Liver (tissue), 8 donors: ENCODE measurements at regions not wholly inside any gene's neighbourhood (a gene's known extent, or its start where the extent isn't known, plus 50 kb on each side); places are given as distances from the start of the nearest gene placed in this dataset.

ENCODE experiments used
- DNase-seq: peaks from one replicate; pipeline ENCODE4 v3.0.0-alpha.2; 2017; ENCODE audit warnings: low spot score
- H3K27ac ChIP-seq, 2 donors: one replicate each; pipeline ENCODE4 v1.7.0; 2013; ENCODE audit warnings: inconsistent platforms in 2 of 2, low read length in 2 of 2, control low read depth in 1 of 2, low read depth in 1 of 2, mild to moderate bottlenecking in 1 of 2
- H3K27me3 ChIP-seq, 4 donors: one replicate each; pipeline versions ENCODE4 v1.6.1 to v1.7.0; 2013; ENCODE audit warnings: low read length in 3 of 4, inconsistent platforms in 1 of 4, mild to moderate bottlenecking in 1 of 4, moderate library complexity in 1 of 4; ENCODE audit not compliant: control insufficient read depth in 4 of 4, insufficient read depth in 4 of 4
- H3K36me3 ChIP-seq, 4 donors: one replicate each; pipeline versions ENCODE4 v1.6.1 to v1.7.0; 2013; ENCODE audit warnings: low read length in 3 of 4, mild to moderate bottlenecking in 3 of 4, low read depth in 1 of 4, moderate library complexity in 1 of 4; ENCODE audit not compliant: control insufficient read depth in 4 of 4, insufficient read depth in 3 of 4
- H3K4me1 ChIP-seq, 4 donors: one replicate each; pipeline versions ENCODE4 v1.6.1 to v1.7.0; 2013; ENCODE audit warnings: low read length in 3 of 4, mild to moderate bottlenecking in 3 of 4, moderate library complexity in 1 of 4; ENCODE audit not compliant: control insufficient read depth in 4 of 4, insufficient read depth in 4 of 4
- H3K4me3 ChIP-seq, 3 donors: one replicate each; pipeline versions ENCODE4 v1.6.1 to v1.7.0; 2013; ENCODE audit warnings: low read length in 3 of 3, control low read depth in 1 of 3, low read depth in 1 of 3, mild to moderate bottlenecking in 1 of 3
- H3K9ac ChIP-seq, 2 donors: one replicate each; pipeline ENCODE4 v1.7.0; 2013; ENCODE audit warnings: low read length in 2 of 2, mild to moderate bottlenecking in 2 of 2, moderate library complexity in 2 of 2, control low read depth in 1 of 2, low read depth in 1 of 2
- H3K9me3 ChIP-seq, 4 donors: one replicate each; pipeline versions ENCODE4 v1.6.1 to v1.7.0; 2013; ENCODE audit warnings: low read length in 3 of 4; ENCODE audit not compliant: control insufficient read depth in 4 of 4
- ATF3 ChIP-seq: IDR thresholded peaks from 2 replicates; pipeline ENCODE4 v1.6.1; 2016; ENCODE audit warnings: antibody characterized with exemption
- EGR1 ChIP-seq, 2 donors: IDR thresholded peaks; 2 replicates each; pipeline ENCODE4 v1.6.1; 2016 to 2018; ENCODE audit warnings: antibody characterized with exemption in 2 of 2, low read depth in 2 of 2
- FOXA2 ChIP-seq: IDR thresholded peaks from 2 replicates; pipeline ENCODE4 v1.6.1; 2016; ENCODE audit warnings: antibody characterized with exemption
- GABPA ChIP-seq, 2 donors: IDR thresholded peaks in 1 of 2; conservative IDR thresholded peaks in 1 of 2; 2 replicates each; pipeline ENCODE4 v1.6.1; 2016; ENCODE audit warnings: antibody characterized with exemption in 2 of 2, mild to moderate bottlenecking in 1 of 2, moderate library complexity in 1 of 2
- HNF4A ChIP-seq, 2 donors: conservative IDR thresholded peaks; 2 replicates each; pipeline ENCODE4 v1.6.1; 2016; ENCODE audit warnings: antibody characterized with exemption in 2 of 2, mild to moderate bottlenecking in 2 of 2
- MAX ChIP-seq: IDR thresholded peaks from 2 replicates; pipeline ENCODE4 v1.6.1; 2016; ENCODE audit warnings: antibody characterized with exemption
- NR2F2 ChIP-seq: IDR thresholded peaks from 2 replicates; pipeline ENCODE4 v1.6.1; 2016; ENCODE audit warnings: antibody characterized with exemption
- RAD21 ChIP-seq, 2 donors: IDR thresholded peaks; 2 replicates each; pipeline ENCODE4 v1.6.1; 2016; ENCODE audit warnings: antibody characterized with exemption in 2 of 2, mild to moderate bottlenecking in 2 of 2
- RXRA ChIP-seq, 2 donors: IDR thresholded peaks; 2 replicates each; pipeline ENCODE4 v1.6.1; 2017 to 2018; ENCODE audit warnings: antibody characterized with exemption in 2 of 2, mild to moderate bottlenecking in 1 of 2
- WGBS: extraction: QIAGEN DNeasy Blood & Tissue Kit; methylation state at CpG from one replicate; pipeline ENCODE4 v1.1.7; 2013; 5-methylcytosine and 5-hydroxymethylcytosine counted together
- TF ChIP-seq, protein P1 (sequence below): IDR thresholded peaks from 2 replicates; pipeline ENCODE4 v1.6.1; 2016; ENCODE audit warnings: antibody characterized with exemption, mild to moderate bottlenecking
- TF ChIP-seq, protein P2 (sequence below): fragments of 150-350 bp; IDR thresholded peaks from 2 replicates; pipeline ENCODE4 v1.5.1; 2017; ENCODE audit warnings: improper control_type of control experiment, low read depth, low read length; ENCODE audit not compliant: missing input control
- donor health status: healthy.
- donor health status: healthy.
- donor health status: healthy.
- donor health status: healthy.
- donor health status: healthy.

GRCh38 chr9:117974108-117974507 lies 269.9 kb downstream of the TLR4 start (continued):
- TF ChIP-seq RAD21 (IDR thresholded peaks at IDR 0.05) (no peak), EGR1 (IDR thresholded peaks at IDR 0.05; ENCODE audit: low read depth in 2 of 2) (no peak), FOXA2 (no peak)
- TF ChIP-seq, protein P1, sequence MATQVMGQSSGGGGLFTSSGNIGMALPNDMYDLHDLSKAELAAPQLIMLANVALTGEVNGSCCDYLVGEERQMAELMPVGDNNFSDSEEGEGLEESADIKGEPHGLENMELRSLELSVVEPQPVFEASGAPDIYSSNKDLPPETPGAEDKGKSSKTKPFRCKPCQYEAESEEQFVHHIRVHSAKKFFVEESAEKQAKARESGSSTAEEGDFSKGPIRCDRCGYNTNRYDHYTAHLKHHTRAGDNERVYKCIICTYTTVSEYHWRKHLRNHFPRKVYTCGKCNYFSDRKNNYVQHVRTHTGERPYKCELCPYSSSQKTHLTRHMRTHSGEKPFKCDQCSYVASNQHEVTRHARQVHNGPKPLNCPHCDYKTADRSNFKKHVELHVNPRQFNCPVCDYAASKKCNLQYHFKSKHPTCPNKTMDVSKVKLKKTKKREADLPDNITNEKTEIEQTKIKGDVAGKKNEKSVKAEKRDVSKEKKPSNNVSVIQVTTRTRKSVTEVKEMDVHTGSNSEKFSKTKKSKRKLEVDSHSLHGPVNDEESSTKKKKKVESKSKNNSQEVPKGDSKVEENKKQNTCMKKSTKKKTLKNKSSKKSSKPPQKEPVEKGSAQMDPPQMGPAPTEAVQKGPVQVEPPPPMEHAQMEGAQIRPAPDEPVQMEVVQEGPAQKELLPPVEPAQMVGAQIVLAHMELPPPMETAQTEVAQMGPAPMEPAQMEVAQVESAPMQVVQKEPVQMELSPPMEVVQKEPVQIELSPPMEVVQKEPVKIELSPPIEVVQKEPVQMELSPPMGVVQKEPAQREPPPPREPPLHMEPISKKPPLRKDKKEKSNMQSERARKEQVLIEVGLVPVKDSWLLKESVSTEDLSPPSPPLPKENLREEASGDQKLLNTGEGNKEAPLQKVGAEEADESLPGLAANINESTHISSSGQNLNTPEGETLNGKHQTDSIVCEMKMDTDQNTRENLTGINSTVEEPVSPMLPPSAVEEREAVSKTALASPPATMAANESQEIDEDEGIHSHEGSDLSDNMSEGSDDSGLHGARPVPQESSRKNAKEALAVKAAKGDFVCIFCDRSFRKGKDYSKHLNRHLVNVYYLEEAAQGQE: no peak

- no peaks in the 10 kb centered on the region for H3K36me3 ChIP-seq
- WGBS: 94% methylated on average over 2 of the region's 2 CpGs
- H3K9me3 ChIP-seq: no peaks in the 10 kb centered on the region
- no peak overlapping the region for H3K9ac ChIP-seq
- TF ChIP-seq, protein P1: no peak
- TF ChIP-seq ATF3 (no peak), RAD21 (IDR thresholded peaks at IDR 0.05) (no peak), GABPA (IDR thresholded peaks at IDR 0.05 in 1 of 2, conservative IDR thresholded peaks at IDR 0.05 in 1 of 2) (no peak), NR2F2 (no peak), HNF4A (conservative IDR thresholded peaks at IDR 0.05) (no peak), RXRA (IDR thresholded peaks at IDR 0.05) (no peak), MAX (no peak)
- TF ChIP-seq, protein P2, sequence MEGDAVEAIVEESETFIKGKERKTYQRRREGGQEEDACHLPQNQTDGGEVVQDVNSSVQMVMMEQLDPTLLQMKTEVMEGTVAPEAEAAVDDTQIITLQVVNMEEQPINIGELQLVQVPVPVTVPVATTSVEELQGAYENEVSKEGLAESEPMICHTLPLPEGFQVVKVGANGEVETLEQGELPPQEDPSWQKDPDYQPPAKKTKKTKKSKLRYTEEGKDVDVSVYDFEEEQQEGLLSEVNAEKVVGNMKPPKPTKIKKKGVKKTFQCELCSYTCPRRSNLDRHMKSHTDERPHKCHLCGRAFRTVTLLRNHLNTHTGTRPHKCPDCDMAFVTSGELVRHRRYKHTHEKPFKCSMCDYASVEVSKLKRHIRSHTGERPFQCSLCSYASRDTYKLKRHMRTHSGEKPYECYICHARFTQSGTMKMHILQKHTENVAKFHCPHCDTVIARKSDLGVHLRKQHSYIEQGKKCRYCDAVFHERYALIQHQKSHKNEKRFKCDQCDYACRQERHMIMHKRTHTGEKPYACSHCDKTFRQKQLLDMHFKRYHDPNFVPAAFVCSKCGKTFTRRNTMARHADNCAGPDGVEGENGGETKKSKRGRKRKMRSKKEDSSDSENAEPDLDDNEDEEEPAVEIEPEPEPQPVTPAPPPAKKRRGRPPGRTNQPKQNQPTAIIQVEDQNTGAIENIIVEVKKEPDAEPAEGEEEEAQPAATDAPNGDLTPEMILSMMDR: no peak
- no peaks in the 10 kb centered on the region for H3K4me1 ChIP-seq
- H3K27ac ChIP-seq: no peak overlapping the region
- H3K27me3 ChIP-seq: no peaks in the 10 kb centered on the region
- H3K4me3 ChIP-seq: no peak overlapping the region
- no peak for DNase-seq
Measured at GRCh38 chr9:117979914-117980313, 275.7 kb downstream of the TLR4 start.
